Muscle layer of duodenum (tissue), 2 donors: ENCODE measurements at regions not wholly inside any gene's neighbourhood (a gene's known extent, or its start where the extent isn't known, plus 50 kb on each side); places are given as distances from the start of the nearest gene placed in this dataset.
"Not testable (repeated sequence)": the region's sequence is repeated elsewhere in the genome, so short reads cannot be mapped to it uniquely, and the experiment has no call there.

ENCODE experiments used
- H3K27ac ChIP-seq: one replicate; pipeline ENCODE4 v1.7.0; 2013; ENCODE audit warnings: mild to moderate bottlenecking, low read length
- H3K27me3 ChIP-seq: one replicate; pipeline ENCODE4 v1.7.0; 2013; ENCODE audit warnings: low read depth, mild to moderate bottlenecking, control low read depth, low read length
- H3K36me3 ChIP-seq, 2 donors: one replicate each; pipeline ENCODE4 v1.7.0; 2013; ENCODE audit warnings: low read length in 2 of 2, control low read depth in 1 of 2, mild to moderate bottlenecking in 1 of 2; ENCODE audit not compliant: insufficient read depth in 2 of 2, control insufficient read depth in 1 of 2
- H3K4me1 ChIP-seq, 2 donors: one replicate each; pipeline ENCODE4 v1.7.0; 2013; ENCODE audit warnings: low read length in 2 of 2, mild to moderate bottlenecking in 2 of 2, control low read depth in 1 of 2, moderate library complexity in 1 of 2; ENCODE audit not compliant: insufficient read depth in 2 of 2, control insufficient read depth in 1 of 2
- H3K4me3 ChIP-seq, 2 donors: one replicate each; pipeline ENCODE4 v1.7.0; 2013; ENCODE audit warnings: low read length in 2 of 2, low read depth in 1 of 2, mild to moderate bottlenecking in 1 of 2
- H3K9me3 ChIP-seq, 2 donors: one replicate each; pipeline ENCODE4 v1.7.0; 2013; ENCODE audit warnings: low read length in 2 of 2, control low read depth in 1 of 2, mild to moderate bottlenecking in 1 of 2; ENCODE audit not compliant: control insufficient read depth in 1 of 2
- donor health status: healthy.

DNA sequence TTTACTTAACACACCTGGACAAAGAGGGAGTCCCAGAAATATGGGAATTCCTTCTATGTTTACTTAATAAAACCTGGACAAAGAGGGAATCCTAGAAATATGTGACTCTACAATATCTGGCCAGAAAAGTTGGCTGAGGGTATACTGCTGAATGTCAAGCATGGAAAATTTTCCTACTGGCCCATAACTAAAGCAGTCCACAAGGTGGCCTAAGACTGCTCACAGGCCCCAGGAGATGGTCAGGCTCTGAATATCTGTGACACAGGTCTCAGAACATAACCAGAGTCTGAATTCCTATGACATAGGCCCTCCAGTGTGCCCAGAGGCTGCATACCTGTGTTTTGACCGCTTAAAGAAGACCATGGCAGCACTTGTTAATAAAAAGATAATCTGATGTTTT, 578.2 kb upstream of the NRSN1 start:
- H3K4me3 ChIP-seq = no peak overlapping the region
- no peaks in the 10 kb centered on the region for H3K36me3 ChIP-seq
- H3K27ac ChIP-seq = no peak overlapping the region
- H3K4me1 ChIP-seq = peaks cover 0 to 4% of the 10 kb centered on the region in 2 donors
- H3K9me3 ChIP-seq = no peaks in the 10 kb centered on the region
- no peaks in the 10 kb centered on the region for H3K27me3 ChIP-seq

DNA sequence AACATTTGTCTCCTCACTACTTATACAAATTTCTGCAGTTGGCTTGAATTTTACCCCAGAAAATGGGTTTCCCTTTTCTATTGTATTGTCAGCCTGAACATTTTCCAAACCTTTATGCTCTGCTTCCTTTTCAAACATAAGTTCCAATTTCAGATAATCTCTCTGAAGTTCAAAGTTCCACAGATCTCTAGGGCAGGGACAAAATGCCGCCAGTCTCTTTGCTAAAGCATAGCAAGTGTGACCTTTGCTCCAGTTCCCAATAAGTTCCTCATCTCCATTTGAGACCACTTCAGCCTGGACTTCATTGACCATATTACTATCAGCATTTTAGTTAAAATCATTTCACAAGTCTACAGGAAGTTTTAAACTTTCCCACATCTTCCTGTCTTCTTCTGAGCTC, 571.1 kb upstream of the NRSN1 start:
- H3K36me3 ChIP-seq, H3K4me1 ChIP-seq, H3K4me3 ChIP-seq, H3K27ac ChIP-seq, H3K9me3 ChIP-seq, H3K27me3 ChIP-seq: not testable (repeated sequence)

DNA sequence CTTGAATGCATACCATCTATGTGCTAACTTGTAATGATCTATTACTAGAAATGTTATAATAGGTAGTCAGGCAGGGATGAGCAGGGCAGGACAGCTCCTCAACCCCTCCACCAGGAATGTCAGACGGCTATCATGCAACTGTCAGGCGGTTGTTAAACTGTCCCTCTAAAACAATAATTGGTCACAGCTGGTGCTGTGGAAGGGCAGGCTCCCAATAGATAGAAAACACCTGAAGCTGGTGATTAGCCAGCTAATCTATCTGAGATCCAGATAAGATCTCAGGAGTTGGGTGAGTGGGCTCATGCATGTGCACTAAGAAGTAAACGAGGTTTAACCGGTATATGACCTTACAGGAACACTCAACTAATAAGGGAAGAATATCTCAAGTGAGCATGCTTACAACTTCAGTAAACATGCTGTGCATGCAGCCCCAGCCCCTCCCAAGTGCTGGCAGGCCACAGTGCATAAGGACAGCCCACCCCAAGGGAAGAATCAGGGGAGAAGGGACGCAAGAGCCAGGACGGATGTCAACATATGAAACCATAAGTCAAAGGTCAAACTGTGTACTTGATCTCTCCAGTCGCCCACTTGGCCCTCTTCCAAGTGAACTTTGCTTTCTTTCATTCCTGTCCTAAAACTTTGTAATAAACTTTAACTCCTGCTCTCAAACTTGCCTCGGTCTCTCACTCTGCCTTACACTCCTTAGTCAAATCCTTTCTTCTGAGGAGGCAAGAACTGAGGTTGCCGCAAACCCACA, 566.2 kb upstream of the NRSN1 start:
- Histone ChIP-seq H3K9me3 (peaks cover 0 to 5% of the 10 kb centered on the region in 2 donors), H3K36me3 (no peaks in the 10 kb centered on the region), H3K27me3 (no peaks in the 10 kb centered on the region), H3K27ac (no peak overlapping the region), H3K4me1 (no peaks in the 10 kb centered on the region), H3K4me3 (no peak overlapping the region)

DNA sequence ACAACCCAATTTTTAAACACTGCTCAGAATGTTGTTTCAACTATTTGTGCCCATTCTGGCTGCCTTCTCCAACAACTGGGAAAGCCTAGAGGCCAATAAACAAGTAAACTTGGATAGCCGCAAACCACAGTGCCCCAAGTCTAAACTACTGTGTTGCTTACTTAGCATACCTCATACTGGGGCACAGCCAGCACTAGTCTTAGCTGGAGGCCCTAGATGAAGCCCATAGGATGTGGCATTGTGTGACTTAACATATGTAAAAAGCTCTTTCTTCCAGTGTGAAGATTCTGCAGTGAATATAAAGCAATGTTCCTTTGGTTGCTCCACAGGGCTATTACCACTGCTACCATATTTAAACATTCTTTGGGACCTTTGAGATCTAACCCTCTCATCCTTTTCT, 564.3 kb upstream of the NRSN1 start:
- Histone ChIP-seq H3K27me3 (no peaks in the 10 kb centered on the region), H3K4me1 (no peaks in the 10 kb centered on the region), H3K4me3 (no peak overlapping the region), H3K27ac (no peak overlapping the region), H3K36me3 (no peaks in the 10 kb centered on the region), H3K9me3 (peaks cover 0 to 5% of the 10 kb centered on the region in 2 donors)

DNA sequence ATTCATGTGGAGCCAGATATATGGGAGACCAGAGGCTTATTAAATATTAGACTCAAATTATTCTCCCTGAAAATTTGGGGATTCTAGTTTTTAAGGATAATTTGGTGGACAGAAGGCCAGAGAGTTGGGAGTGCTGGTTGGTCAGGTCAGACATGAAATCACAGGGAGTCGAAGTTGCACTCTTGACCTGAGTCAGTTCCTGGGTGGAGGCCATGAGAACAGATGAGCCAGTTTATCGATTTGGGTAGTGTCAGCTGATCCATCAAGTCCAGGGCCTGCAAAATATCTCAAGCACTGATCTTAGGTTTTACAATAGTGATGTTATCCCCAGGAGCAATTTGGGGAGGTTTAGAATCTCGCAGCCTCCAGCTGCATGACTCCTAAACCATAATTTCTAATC, 563.5 kb upstream of the NRSN1 start:
- Histone ChIP-seq H3K27ac (no peak overlapping the region), H3K9me3 (peaks cover 0 to 5% of the 10 kb centered on the region in 2 donors), H3K36me3 (no peaks in the 10 kb centered on the region), H3K4me1 (no peaks in the 10 kb centered on the region), H3K4me3 (no peak overlapping the region), H3K27me3 (no peaks in the 10 kb centered on the region)

DNA sequence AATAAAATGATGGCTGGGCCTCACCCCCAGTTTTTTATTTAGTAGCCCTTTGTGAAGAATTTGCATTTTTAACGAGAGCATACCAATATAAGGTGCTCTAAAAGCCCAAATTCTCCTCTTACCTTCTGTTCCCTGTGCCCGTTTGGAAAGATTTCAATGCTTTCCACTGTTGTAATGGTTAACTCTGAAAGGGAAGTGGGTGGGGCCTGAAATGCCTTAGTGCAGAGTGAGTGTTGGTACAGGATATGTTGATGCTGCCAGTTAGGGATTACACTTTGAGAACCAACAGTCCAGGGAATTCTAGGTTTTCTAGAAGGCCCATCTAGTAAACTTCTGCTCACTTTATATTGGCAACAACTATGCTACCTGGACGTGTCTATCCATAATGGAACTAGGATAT, 562.7 kb upstream of the NRSN1 start:
- H3K9me3 ChIP-seq = peaks cover 0 to 5% of the 10 kb centered on the region in 2 donors
- H3K36me3 ChIP-seq = no peaks in the 10 kb centered on the region
- H3K4me3 ChIP-seq = no peak overlapping the region
- no peaks in the 10 kb centered on the region for H3K4me1 ChIP-seq
- H3K27ac ChIP-seq = no peak overlapping the region
- H3K27me3 ChIP-seq = no peaks in the 10 kb centered on the region

DNA sequence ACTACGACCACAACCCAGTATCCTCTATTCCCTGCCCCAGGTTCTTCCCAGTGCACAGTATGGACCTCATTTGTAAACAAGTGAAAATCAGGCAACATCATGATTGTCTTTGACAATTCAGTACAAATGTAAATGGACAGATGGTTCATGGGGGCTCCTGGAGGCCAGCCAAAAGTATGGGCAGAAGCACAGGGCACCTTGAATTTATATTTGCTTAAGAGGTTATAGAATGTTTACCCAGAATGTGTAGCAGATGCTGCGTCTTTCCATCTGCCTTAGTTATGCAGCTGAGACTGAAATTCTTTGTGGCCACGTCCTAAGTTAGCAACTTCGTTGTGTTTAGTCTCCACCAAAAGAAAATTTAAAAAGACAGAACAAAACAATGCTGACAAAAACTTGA, 559.6 kb upstream of the NRSN1 start:
- Histone ChIP-seq H3K4me1 (no peaks in the 10 kb centered on the region), H3K27me3 (no peaks in the 10 kb centered on the region), H3K36me3 (no peaks in the 10 kb centered on the region), H3K4me3 (no peak overlapping the region), H3K9me3 (peaks cover under 1 to 5% of the 10 kb centered on the region in 2 donors), H3K27ac (no peak overlapping the region)

DNA sequence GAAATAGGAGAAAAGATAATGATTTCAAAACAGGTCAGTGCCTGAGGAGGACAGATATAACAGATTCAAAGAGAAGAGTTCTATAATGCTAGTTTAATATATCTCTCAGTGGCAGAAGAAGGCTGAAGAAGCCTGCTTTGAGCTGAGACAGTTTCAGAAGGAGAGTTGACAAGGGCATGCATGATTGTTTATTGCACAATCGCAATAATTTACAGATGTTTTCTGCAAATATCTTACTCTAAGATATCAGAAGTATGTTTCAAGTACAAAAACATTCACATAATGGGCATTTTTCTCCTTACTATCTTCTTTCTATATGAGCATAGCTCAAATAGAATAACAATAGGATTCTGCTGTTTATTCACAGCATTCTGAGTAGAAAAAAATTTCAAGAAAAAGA, 557.7 kb upstream of the NRSN1 start:
- H3K27me3 ChIP-seq = no peaks in the 10 kb centered on the region
- no peaks in the 10 kb centered on the region for H3K36me3 ChIP-seq
- no peak overlapping the region for H3K4me3 ChIP-seq
- H3K9me3 ChIP-seq = peaks cover 0 to 5% of the 10 kb centered on the region in 2 donors
- H3K4me1 ChIP-seq = no peaks in the 10 kb centered on the region
- no peak overlapping the region for H3K27ac ChIP-seq

DNA sequence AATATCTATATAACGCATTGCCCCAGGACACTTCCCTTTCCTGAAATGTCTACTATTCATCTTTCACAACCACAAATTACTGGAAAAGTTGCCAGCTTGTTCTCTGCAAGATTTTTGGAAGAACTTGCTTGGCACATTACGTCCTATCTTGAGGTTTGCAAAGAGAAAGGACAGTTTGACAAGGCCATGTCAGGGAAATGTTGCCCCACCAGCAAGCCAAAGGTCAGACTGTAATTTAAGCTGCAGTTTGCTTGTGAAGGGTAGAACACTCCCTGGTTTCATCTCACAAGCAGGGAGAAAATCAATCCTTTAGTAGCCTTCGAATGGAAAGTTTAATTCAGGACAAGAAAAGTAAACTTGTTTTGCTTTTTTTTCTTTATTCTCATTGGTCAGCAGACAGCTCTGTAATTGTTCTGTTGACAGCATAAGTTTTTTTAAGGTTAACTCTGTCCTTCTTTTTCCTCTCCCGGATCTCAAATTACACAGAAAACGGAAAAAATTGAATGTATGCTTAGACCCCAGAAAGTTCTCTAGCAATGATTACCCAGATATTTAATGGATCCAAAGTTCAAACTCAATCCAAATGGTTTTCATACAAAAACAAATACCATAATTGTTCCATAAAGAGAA, 541.8 kb upstream of the NRSN1 start:
- Histone ChIP-seq H3K4me1 (no peaks in the 10 kb centered on the region), H3K9me3 (no peaks in the 10 kb centered on the region), H3K27ac (no peak overlapping the region), H3K36me3 (no peaks in the 10 kb centered on the region), H3K27me3 (no peaks in the 10 kb centered on the region), H3K4me3 (no peak overlapping the region)

DNA sequence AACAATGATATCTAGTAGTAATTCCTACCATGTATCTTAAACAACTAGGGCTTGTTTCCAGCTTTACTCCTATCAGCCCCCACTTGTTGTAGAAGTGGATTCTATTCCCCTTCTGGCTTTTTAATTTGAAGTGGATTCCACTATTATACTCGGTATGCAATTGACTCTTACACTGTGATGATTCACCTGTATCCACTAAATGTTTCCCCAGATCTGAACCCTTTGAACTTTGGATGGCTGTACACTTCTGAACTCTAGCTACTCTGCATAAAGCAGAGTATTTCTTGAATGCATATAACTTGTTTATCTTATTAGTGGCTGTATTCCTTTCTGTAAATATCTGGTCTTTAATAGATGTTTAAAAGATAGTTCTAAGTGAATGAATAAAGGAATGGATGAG, 538.4 kb upstream of the NRSN1 start:
- Histone ChIP-seq H3K36me3 (no peaks in the 10 kb centered on the region), H3K27me3 (no peaks in the 10 kb centered on the region), H3K4me3 (no peak overlapping the region), H3K4me1 (no peaks in the 10 kb centered on the region), H3K27ac (no peak overlapping the region), H3K9me3 (no peaks in the 10 kb centered on the region)

DNA sequence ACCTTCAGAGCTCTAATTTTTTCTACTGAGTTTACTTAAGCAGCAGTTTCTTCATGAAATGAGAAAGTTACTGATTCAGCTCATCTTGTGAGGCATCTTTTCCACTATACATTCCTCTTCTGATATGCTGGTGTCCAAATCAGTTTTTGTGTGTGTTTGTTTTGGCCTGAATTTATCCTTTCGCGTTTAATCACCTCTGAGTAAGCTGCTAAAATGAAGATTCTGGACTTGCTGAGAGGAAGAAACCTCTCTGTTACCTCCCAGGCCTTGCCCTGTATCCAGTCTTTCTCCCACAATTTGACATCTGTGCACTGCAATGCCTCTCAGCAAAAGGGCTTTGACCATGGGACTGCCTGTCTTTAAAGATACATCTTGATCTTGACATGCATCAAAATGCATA, 536.2 kb upstream of the NRSN1 start:
- no peak overlapping the region for H3K4me3 ChIP-seq
- H3K4me1 ChIP-seq = no peaks in the 10 kb centered on the region
- H3K27me3 ChIP-seq = no peaks in the 10 kb centered on the region
- no peaks in the 10 kb centered on the region for H3K36me3 ChIP-seq
- no peaks in the 10 kb centered on the region for H3K9me3 ChIP-seq
- H3K27ac ChIP-seq = no peak overlapping the region
